IMR-90 (cell line): ENCODE measurements at regions not wholly inside any gene's neighbourhood (a gene's known extent, or its start where the extent isn't known, plus 50 kb on each side); places are given as distances from the start of the nearest gene placed in this dataset.

Experiments
- ATAC-seq: fragments of 200-7000 bp; cut with Tn5 transposase; 2 replicates; pipeline ENCODE4 v1.9.1; 2020; ENCODE audit warnings: low read depth, mild to moderate bottlenecking, moderate library complexity
- BruUV-seq: library from RNA; stranded (reverse); fragments of 400-500 nt; replicated peaks from 2 replicates; lab custom pipeline; 2021; lab: Mats Ljungman, UMichigan
- CTCF ChIA-PET: fragments of 300-600 bp; formaldehyde crosslinking; extraction: SDS; loops from one replicate; lab custom pipeline; 2021; ENCODE audit warnings: antibody characterized with exemption; lab: Yijun Ruan, JAX
- POLR2A ChIA-PET: fragments of 300-600 bp; sonication (Branson Sonifier 250); formaldehyde crosslinking; loops from one replicate; lab custom pipeline; 2022; ENCODE audit warnings: antibody characterized with exemption; ENCODE audit not compliant: unreplicated experiment; lab: Charles Lee
- DNase-seq: peaks from one replicate; pipeline ENCODE4 v3.0.0; 2013
- H2AFZ ChIP-seq: replicated peaks from 2 replicates; pipeline ENCODE3; 2013; ENCODE audit warnings: low read length, mild to moderate bottlenecking; ENCODE audit not compliant: poor library complexity
- H2AK5ac ChIP-seq: 2 replicates; pipeline ENCODE4 v1.6.1; 2013; ENCODE audit warnings: low read depth, low read length, inconsistent platforms
- H2AK9ac ChIP-seq: replicated peaks from 2 replicates; pipeline ENCODE3; 2013; ENCODE audit warnings: mild to moderate bottlenecking, low read depth, low read length, moderate library complexity; ENCODE audit not compliant: poor library complexity
- H2BK120ac ChIP-seq: 2 replicates; pipeline ENCODE4 v1.6.1; 2013; ENCODE audit warnings: low read depth, low read length, inconsistent platforms
- H2BK15ac ChIP-seq: 3 replicates; pipeline ENCODE4 v1.6.1; 2013; ENCODE audit warnings: low read depth, low read length, inconsistent platforms
- H2BK20ac ChIP-seq: 2 replicates; pipeline ENCODE4 v1.6.1; 2013; ENCODE audit warnings: low read depth, mild to moderate bottlenecking, inconsistent platforms, low read length, moderate library complexity
- H2BK5ac ChIP-seq: 2 replicates; pipeline ENCODE4 v1.6.1; 2013; ENCODE audit warnings: mild to moderate bottlenecking, low read depth, low read length, inconsistent platforms; ENCODE audit not compliant: poor library complexity, severe bottlenecking
- H3K14ac ChIP-seq: replicated peaks from 2 replicates; pipeline ENCODE4 v1.6.1; 2013; ENCODE audit warnings: low read depth, low read length, inconsistent platforms
- H3K18ac ChIP-seq: 2 replicates; pipeline ENCODE4 v1.6.1; 2013; ENCODE audit warnings: low read depth, low read length, control low read depth
- H3K23ac ChIP-seq: 2 replicates; pipeline ENCODE4 v1.6.1; 2013; ENCODE audit warnings: low read depth, low read length, inconsistent platforms
- H3K27ac ChIP-seq: 2 replicates; pipeline ENCODE4 v1.5.1; 2013; ENCODE audit warnings: mild to moderate bottlenecking, control low read depth, low read length; ENCODE audit not compliant: insufficient read depth
- H3K27me3 ChIP-seq: 2 replicates; pipeline ENCODE4 v1.6.1; 2013; ENCODE audit warnings: low read length; ENCODE audit not compliant: control insufficient read depth, insufficient read depth
- H3K36me3 ChIP-seq: 2 replicates; pipeline ENCODE4 v1.6.1; 2013; ENCODE audit warnings: low read length, mixed read lengths; ENCODE audit not compliant: control insufficient read depth, insufficient read depth
- H3K4ac ChIP-seq: 2 replicates; pipeline ENCODE4 v1.6.1; 2013; ENCODE audit warnings: low read depth, low read length, inconsistent platforms
- H3K4me1 ChIP-seq: 2 replicates; pipeline ENCODE4 v1.6.1; 2013; ENCODE audit warnings: low read length, mixed read lengths; ENCODE audit not compliant: control insufficient read depth, insufficient read depth
- H3K4me2 ChIP-seq: 2 replicates; pipeline ENCODE4 v1.6.1; 2013; ENCODE audit warnings: low read depth, mild to moderate bottlenecking, control low read depth, low read length, moderate library complexity
- H3K4me3 ChIP-seq: 2 replicates; pipeline ENCODE4 v1.5.1; 2013; ENCODE audit warnings: low read depth, mild to moderate bottlenecking, control low read depth, low read length, moderate library complexity; ENCODE audit not compliant: insufficient read depth
- H3K56ac ChIP-seq: 2 replicates; pipeline ENCODE4 v1.6.1; 2013; ENCODE audit warnings: low read length, inconsistent platforms; ENCODE audit not compliant: insufficient read depth; ENCODE audit errors: extremely low read depth
- H3K79me1 ChIP-seq, 2 experiments: 2 replicates each; pipeline ENCODE4 v1.6.1; 2013; ENCODE audit warnings: low read length in 2 of 2, inconsistent platforms in 1 of 2, low read depth in 1 of 2
- H3K9ac ChIP-seq: 2 replicates; pipeline ENCODE4 v1.6.1; 2013; ENCODE audit warnings: low read depth, low read length, control low read depth
- H3K9me1 ChIP-seq: 2 replicates; pipeline ENCODE4 v1.6.1; 2013; ENCODE audit warnings: low read length, inconsistent platforms; ENCODE audit not compliant: insufficient read depth
- H3K9me3 ChIP-seq: 2 replicates; pipeline ENCODE4 v1.6.1; 2013; ENCODE audit warnings: low read length; ENCODE audit not compliant: control insufficient read depth, insufficient read depth
- H4K20me1 ChIP-seq: 2 replicates; pipeline ENCODE4 v1.6.1; 2013; ENCODE audit warnings: low read length, inconsistent platforms; ENCODE audit not compliant: insufficient read depth
- H4K5ac ChIP-seq: 2 replicates; pipeline ENCODE4 v1.6.1; 2013; ENCODE audit warnings: mild to moderate bottlenecking, low read depth, low read length, control low read depth
- H4K8ac ChIP-seq, 2 experiments: 2 replicates each; pipeline ENCODE4 v1.6.1; 2013; ENCODE audit warnings: low read depth in 2 of 2, low read length in 2 of 2, control low read depth in 1 of 2, inconsistent platforms in 1 of 2
- H4K91ac ChIP-seq: 2 replicates; pipeline ENCODE4 v1.6.1; 2013; ENCODE audit warnings: low read depth, low read length, inconsistent platforms; ENCODE audit not compliant: insufficient read depth
- CHD1 ChIP-seq: IDR thresholded peaks from 2 replicates; pipeline ENCODE4 v1.6.1; 2012; ENCODE audit warnings: low read depth, low read length, improper control_type of control experiment
- RFX5 ChIP-seq: IDR thresholded peaks from 2 replicates; pipeline ENCODE4 v1.8.0; 2012; ENCODE audit warnings: low read depth, mild to moderate bottlenecking, low read length, moderate library complexity
- WGBS, 2 experiments: methylation state at CpG; one replicate each; pipeline versions ENCODE4 v1.1.5 to v1.1.7; 2013; ENCODE audit warnings: missing lambda C conversion rate in 2 of 2; ENCODE audit not compliant: insufficient read length in 1 of 2; ENCODE audit errors: extremely low coverage in 2 of 2; 5-methylcytosine and 5-hydroxymethylcytosine counted together
- dilution Hi-C: fragments of 300-500 bp; cut with HindIII; formaldehyde crosslinking; loops from one replicate; pipeline ENCODE4 v1.14.3; 2018; ENCODE audit warnings: low sequenced_read_pairs; ENCODE audit not compliant: unreplicated experiment
- in situ Hi-C: fragments of 300-500 bp; cut with MboI; formaldehyde crosslinking; loops from 3 replicates; pipeline ENCODE4 v1.14.3; 2019; ENCODE audit warnings: low sequenced_read_pairs, inconsistent platforms, mixed read lengths
- intact Hi-C: fragments of 100-400 bp; cut with micrococcal nuclease; formaldehyde crosslinking; loops from 2 replicates; pipeline ENCODE4 v1.10.0; 2022

DNA sequence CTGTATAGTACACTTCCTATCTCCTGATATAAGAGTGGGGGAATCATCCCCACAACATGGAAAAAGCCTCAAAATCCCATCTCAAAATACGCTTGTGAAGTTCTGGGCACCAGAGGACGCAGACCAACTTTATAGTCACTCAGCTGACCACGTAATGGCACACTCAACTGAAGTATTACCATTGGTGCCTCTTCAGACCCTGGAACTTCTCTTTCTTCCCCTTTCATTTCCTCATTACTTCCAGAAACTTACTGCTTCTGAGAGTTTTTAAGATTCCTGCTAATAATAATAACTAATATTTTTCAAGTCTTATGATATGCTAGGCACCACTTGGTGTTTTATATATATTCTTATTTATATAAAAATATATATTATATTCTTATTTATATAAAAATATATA is 202.6 kb downstream of the PTPRC start:
- Histone ChIP-seq H3K9me3 (no peaks in the 10 kb centered on the region), H4K91ac (no peak overlapping the region), H2BK20ac (no peak overlapping the region), H4K8ac (no peak overlapping the region), H3K4ac (no peak overlapping the region), H2BK15ac (no peak overlapping the region), H3K27ac (no peak overlapping the region), H2AK5ac (no peak overlapping the region), H3K9ac (no peak overlapping the region), H3K4me2 (no peak overlapping the region), H3K9me1 (peaks cover 14% of the 10 kb centered on the region), H3K36me3 (peaks cover 11% of the 10 kb centered on the region), H4K5ac (no peak overlapping the region), H3K56ac (no peak overlapping the region), H3K14ac (no peak overlapping the region), H3K23ac (no peak overlapping the region), H2BK5ac (no peak overlapping the region), H2AFZ (no peak overlapping the region), H2BK120ac (no peak overlapping the region), H3K4me3 (no peak overlapping the region), H2AK9ac (no peak overlapping the region), H3K27me3 (no peaks in the 10 kb centered on the region), H3K18ac (no peak overlapping the region), H4K20me1 (no peaks in the 10 kb centered on the region), H3K79me1 (peaks cover 0 to 11% of the 10 kb centered on the region in 2 experiments; a peak in 2 of 4 replicates), H3K4me1 (no peaks in the 10 kb centered on the region; the same call in 1 of the 2 replicates)
- no peak for ATAC-seq
- intact Hi-C loops (no loop called here), in situ Hi-C loops (no loop called here), dilution Hi-C loops (no loop called here)
- POLR2A ChIA-PET: no interaction called here
- no peak for TF ChIP-seq CHD1
- no peak for TF ChIP-seq RFX5
- BruUV-seq: no TSS peak
- WGBS, 2 experiments: no CpG with 5 or more reads among the region's 3 CpGs
- CTCF ChIA-PET: no interaction called here
- DNase-seq: no peak
